A673 (cell line): ENCODE measurements at regions not wholly inside any gene's neighbourhood (a gene's known extent, or its start where the extent isn't known, plus 50 kb on each side); places are given as distances from the start of the nearest gene placed in this dataset.

ENCODE experiments used
- CTCF ChIP-seq: fragments of 300-800, 200-600 bp; sonication (generic); conservative IDR thresholded peaks from 2 replicates; pipeline ENCODE4 v1.5.1; 2017; ENCODE audit warnings: low read depth, mild to moderate bottlenecking, antibody characterized with exemption, low read length, moderate library complexity, mixed read lengths
- EZH2 ChIP-seq: fragments of 200-600 bp; sonication (generic); IDR thresholded peaks from 2 replicates; pipeline ENCODE4 v1.6.1; 2017; ENCODE audit warnings: borderline replicate concordance, low read depth, mild to moderate bottlenecking, mixed read lengths, antibody characterized with exemption, low read length; ENCODE audit not compliant: poor library complexity, severe bottlenecking

GRCh38 chr13:105979131-105980011 lies 556.1 kb downstream of the EFNB2 start:
- TF ChIP-seq EZH2: no peak
- no peak for TF ChIP-seq CTCF
